PC-9 (cell line): ENCODE measurements at regions not wholly inside any gene's neighbourhood (a gene's known extent, or its start where the extent isn't known, plus 50 kb on each side); places are given as distances from the start of the nearest gene placed in this dataset.

Experiments
- EZH2 ChIP-seq: fragments of 200-600 bp; sonication (generic); IDR thresholded peaks from 2 replicates; pipeline ENCODE4 v1.8.0; 2017; ENCODE audit warnings: antibody characterized with exemption, low read depth
- TF ChIP-seq, protein P1 (sequence below): fragments of 200-600 bp; sonication (generic); conservative IDR thresholded peaks from 2 replicates; pipeline ENCODE4 v1.6.1; 2017; ENCODE audit warnings: mixed run types, antibody characterized with exemption, mild to moderate bottlenecking, moderate library complexity

DNA sequence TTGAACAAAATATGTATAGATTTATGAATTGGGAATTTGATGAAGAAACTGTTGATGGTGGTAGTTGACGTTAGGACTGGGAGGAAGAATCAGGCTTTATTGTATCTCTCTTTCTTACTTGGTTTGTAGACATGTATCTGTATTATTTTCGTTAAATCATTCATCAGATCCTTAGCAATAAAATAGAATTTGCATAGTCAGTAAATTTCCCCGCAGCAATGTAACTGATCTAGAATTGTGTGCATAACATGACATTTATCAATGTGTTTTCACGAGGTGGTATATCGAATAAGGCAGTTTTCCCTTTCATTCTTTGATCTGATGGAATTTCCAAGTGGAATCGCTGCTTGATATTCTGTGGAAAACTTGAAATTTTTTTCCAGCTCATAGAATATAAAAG lies 308.8 kb downstream of the SPRY1 start:
- TF ChIP-seq, protein P1, sequence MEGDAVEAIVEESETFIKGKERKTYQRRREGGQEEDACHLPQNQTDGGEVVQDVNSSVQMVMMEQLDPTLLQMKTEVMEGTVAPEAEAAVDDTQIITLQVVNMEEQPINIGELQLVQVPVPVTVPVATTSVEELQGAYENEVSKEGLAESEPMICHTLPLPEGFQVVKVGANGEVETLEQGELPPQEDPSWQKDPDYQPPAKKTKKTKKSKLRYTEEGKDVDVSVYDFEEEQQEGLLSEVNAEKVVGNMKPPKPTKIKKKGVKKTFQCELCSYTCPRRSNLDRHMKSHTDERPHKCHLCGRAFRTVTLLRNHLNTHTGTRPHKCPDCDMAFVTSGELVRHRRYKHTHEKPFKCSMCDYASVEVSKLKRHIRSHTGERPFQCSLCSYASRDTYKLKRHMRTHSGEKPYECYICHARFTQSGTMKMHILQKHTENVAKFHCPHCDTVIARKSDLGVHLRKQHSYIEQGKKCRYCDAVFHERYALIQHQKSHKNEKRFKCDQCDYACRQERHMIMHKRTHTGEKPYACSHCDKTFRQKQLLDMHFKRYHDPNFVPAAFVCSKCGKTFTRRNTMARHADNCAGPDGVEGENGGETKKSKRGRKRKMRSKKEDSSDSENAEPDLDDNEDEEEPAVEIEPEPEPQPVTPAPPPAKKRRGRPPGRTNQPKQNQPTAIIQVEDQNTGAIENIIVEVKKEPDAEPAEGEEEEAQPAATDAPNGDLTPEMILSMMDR: no peak
- TF ChIP-seq EZH2: no peak
